ENCODE measurements at regions not wholly inside any gene's neighbourhood (a gene's known extent, or its start where the extent isn't known, plus 50 kb on each side); places are given as distances from the start of the nearest gene placed in this dataset.

- TF ChIP-seq, protein P1, sequence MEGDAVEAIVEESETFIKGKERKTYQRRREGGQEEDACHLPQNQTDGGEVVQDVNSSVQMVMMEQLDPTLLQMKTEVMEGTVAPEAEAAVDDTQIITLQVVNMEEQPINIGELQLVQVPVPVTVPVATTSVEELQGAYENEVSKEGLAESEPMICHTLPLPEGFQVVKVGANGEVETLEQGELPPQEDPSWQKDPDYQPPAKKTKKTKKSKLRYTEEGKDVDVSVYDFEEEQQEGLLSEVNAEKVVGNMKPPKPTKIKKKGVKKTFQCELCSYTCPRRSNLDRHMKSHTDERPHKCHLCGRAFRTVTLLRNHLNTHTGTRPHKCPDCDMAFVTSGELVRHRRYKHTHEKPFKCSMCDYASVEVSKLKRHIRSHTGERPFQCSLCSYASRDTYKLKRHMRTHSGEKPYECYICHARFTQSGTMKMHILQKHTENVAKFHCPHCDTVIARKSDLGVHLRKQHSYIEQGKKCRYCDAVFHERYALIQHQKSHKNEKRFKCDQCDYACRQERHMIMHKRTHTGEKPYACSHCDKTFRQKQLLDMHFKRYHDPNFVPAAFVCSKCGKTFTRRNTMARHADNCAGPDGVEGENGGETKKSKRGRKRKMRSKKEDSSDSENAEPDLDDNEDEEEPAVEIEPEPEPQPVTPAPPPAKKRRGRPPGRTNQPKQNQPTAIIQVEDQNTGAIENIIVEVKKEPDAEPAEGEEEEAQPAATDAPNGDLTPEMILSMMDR (conservative IDR thresholded peaks at IDR 0.05; ENCODE audit: low read depth, low read length), result no peak
- H3K4me3 ChIP-seq (ENCODE audit: low read depth, low read length), result no peak overlapping the region
- DNase-seq (ENCODE audit: low read depth), result peak; percentile 61
These were observed 502.7 kb downstream of the NR2F1-AS1 start for GRCh38 chr5:93078082-93079038.

- no peak for DNase-seq (ENCODE audit: low read depth)
- TF ChIP-seq, protein P1 (conservative IDR thresholded peaks at IDR 0.05; ENCODE audit: low read depth, low read length), result no peak
- H3K4me3 ChIP-seq (ENCODE audit: low read depth, low read length), result no peak overlapping the region
These were observed 504.5 kb downstream of the NR2F1-AS1 start for GRCh38 chr5:93076566-93076965.

DNA sequence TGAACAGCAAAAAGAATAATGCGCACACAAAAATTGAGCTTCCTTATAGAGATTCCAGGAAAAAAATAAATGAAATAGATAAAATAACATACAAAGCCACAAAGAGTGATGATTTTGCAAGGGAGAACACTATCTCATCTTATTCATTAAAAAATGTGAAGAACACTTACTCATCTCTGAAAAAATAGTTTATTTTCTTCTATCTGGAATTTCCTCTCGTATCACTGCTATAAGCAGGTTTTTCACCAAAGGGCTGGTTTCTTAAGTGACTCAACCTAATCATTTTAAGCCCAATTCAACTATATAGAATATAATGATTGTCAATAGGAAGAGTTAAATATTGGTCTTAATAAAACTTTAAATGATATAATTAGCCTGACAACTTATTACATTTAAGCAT, 504.9 kb downstream of the NR2F1-AS1 start:
- TF ChIP-seq, protein P1 (conservative IDR thresholded peaks at IDR 0.05; ENCODE audit: low read depth, low read length), result no peak
- no peak overlapping the region for H3K4me3 ChIP-seq (ENCODE audit: low read depth, low read length)
- DNase-seq (ENCODE audit: low read depth), result no peak

DNA sequence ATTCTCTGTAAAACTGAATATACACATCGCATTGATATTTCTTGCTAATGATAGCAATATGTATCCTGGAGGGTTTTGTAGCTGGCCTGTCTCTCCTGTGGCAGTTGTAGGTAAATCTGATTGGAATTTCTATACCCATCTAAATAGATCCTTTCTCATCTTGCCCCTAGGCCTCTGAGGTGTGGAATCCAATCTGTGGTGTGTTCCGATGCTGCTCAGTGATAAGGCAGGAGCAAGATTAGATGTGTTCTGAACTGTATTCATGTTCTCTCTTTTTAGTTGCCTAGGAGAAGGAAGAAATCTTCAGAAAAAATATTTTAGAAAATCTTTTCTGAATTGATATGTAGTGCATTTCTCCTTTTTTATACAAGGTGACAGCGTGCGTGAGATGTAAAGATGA, 507.5 kb downstream of the NR2F1-AS1 start:
- TF ChIP-seq, protein P1 (conservative IDR thresholded peaks at IDR 0.05; ENCODE audit: low read depth, low read length), result no peak
- DNase-seq (ENCODE audit: low read depth), result no peak
- no peak overlapping the region for H3K4me3 ChIP-seq (ENCODE audit: low read depth, low read length)

GRCh38 chr5:93072831-93073459, 508.1 kb downstream of the NR2F1-AS1 start:
- TF ChIP-seq, protein P1 (conservative IDR thresholded peaks at IDR 0.05; ENCODE audit: low read depth, low read length), result no peak
- no peak overlapping the region for H3K4me3 ChIP-seq (ENCODE audit: low read depth, low read length)
- no peak for DNase-seq (ENCODE audit: low read depth)

- H3K4me3 ChIP-seq (ENCODE audit: low read depth, low read length), result no peak overlapping the region
- TF ChIP-seq, protein P1 (conservative IDR thresholded peaks at IDR 0.05; ENCODE audit: low read depth, low read length), result no peak
- DNase-seq (ENCODE audit: low read depth), result no peak
These were observed 509.3 kb downstream of the NR2F1-AS1 start for GRCh38 chr5:93071710-93072109.

Measured in epithelial cell of proximal tubule (primary cell).